ENCODE measurements at regions not wholly inside any gene's neighbourhood (a gene's known extent, or its start where the extent isn't known, plus 50 kb on each side); places are given as distances from the start of the nearest gene placed in this dataset.

DNA sequence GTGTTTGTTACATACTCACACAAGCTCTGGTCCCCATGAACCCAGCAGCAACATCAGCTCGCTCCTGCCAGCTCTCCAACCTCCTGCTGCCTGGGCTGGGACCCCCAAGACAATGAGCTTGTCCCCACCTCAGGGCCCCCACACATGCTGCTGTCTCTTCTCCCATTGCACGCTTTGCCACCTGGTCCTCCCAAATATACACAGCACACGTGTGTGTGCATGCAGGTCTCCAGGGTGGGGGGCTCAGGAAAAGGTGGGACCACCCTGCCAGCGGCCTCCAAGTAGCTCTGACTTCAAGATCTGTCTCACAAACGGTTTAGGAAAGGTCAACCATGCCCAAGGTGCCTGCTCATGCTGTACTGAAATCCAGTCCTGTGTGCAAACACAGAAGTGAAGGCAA, 68.1 kb upstream of the CCND1 start:
- whole genome bisulfite sequencing, 4 donors: 86 to 94% (median 90%) methylated on average over 5 of the region's 5 CpGs
- ATAC-seq (no peak), DNase-seq (no peak)
- H3K27ac ChIP-seq: no peak overlapping the region
- peaks cover 0 to 13% (median 1%) of the 10 kb centered on the region in 12 donors for H3K4me1 ChIP-seq
- no peaks in the 10 kb centered on the region for H3K27me3 ChIP-seq
- no peaks in the 10 kb centered on the region for H3K9me3 ChIP-seq
- no peaks in the 10 kb centered on the region for H3K36me3 ChIP-seq
- intact Hi-C loops (cut with DNase I): no loop called here
- H3K4me3 ChIP-seq: no peak overlapping the region
- TF ChIP-seq, protein P1, sequence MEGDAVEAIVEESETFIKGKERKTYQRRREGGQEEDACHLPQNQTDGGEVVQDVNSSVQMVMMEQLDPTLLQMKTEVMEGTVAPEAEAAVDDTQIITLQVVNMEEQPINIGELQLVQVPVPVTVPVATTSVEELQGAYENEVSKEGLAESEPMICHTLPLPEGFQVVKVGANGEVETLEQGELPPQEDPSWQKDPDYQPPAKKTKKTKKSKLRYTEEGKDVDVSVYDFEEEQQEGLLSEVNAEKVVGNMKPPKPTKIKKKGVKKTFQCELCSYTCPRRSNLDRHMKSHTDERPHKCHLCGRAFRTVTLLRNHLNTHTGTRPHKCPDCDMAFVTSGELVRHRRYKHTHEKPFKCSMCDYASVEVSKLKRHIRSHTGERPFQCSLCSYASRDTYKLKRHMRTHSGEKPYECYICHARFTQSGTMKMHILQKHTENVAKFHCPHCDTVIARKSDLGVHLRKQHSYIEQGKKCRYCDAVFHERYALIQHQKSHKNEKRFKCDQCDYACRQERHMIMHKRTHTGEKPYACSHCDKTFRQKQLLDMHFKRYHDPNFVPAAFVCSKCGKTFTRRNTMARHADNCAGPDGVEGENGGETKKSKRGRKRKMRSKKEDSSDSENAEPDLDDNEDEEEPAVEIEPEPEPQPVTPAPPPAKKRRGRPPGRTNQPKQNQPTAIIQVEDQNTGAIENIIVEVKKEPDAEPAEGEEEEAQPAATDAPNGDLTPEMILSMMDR (IDR thresholded peaks at IDR 0.05): no peak
- TF ChIP-seq POLR2A (IDR thresholded peaks at IDR 0.05): no peak

DNA sequence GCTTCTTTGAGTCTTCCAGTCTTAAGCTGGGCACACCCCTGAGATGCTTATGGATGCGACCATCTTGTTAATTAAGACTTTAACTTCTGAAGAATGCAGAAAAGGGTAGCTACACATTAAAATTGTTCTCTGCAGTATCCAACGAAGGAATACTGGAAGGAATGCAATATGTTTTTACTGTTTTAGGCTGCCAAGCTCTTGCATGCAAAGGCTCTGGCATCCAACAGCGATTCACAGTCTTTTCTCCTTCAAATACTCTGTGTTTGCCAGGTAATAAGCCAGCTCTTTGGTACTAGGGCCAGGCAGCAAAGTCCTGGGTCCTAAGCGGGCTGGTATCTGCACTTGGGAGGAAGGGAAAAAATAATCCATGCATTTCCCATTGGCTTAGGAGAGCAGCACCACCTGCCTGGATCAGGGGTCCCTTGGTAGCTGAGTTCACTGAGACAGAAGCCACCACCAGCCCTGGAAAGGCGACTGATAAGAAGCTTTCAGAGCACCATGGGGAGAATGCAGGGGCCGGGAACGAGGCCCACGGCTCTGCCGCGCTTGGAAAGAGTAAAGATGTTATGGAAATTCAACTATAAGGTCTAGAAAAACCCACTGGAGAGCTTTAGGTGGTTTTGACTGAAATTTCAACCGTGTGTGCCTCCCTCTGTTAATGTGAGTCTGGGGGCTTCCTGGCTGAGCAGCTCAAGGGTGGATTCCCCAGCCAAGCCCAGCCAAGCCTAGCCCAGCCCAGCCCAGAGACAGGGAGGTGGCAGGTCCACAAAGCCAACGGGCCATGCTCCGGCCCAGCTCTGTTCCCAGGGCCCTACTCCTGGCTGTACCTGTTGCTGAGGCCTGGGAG, 67.0 kb upstream of the CCND1 start:
- no peaks in the 10 kb centered on the region for H3K36me3 ChIP-seq
- no peak overlapping the region for H3K27ac ChIP-seq
- peaks cover 0 to 13% (median 1%) of the 10 kb centered on the region in 12 donors for H3K4me1 ChIP-seq
- H3K9me3 ChIP-seq: no peaks in the 10 kb centered on the region
- TF ChIP-seq, protein P1 (IDR thresholded peaks at IDR 0.05): no peak
- 87 to 95% (median 90%) methylated on average over 12 to 13 of the region's 13 CpGs for WGBS, 4 donors
- DNase-seq (no peak), ATAC-seq (no peak)
- no peaks in the 10 kb centered on the region for H3K27me3 ChIP-seq
- no peak overlapping the region for H3K4me3 ChIP-seq
- intact Hi-C loops (cut with DNase I): no loop called here

DNA sequence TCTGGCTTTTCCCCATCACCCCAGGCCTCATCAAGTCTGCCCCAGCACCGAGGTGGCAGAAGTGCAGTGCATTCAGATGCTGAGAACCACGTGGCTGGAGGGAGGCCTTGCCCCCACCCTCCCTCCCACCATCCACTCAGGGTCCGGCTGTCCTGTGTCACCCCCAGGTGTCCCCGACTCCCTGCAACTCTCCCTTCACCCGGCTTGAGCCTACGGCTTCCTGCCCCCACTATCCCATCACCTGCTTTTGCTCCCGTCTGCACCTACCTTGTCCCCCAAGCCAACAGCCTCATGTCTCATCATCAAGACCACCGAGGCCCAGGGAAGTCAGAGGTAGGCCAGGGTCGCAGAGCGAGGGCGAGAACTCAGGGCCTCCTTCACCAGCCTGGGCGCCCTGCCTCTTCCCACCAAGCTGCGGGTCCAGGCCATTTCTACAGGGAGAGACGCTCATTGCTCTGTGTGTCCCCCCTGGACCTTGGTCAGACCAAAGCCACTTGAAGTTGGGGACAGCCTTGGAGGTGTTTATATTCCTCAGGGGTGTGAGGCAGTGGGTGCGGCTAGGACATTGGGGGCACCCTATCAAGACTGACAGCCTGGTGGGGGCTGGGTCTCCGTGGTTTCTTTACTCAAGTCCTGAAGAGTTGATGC, 66.2 kb upstream of the CCND1 start:
- intact Hi-C loops (cut with DNase I): no loop called here
- Histone ChIP-seq H3K4me1 (peaks cover 0 to 13% (median 1%) of the 10 kb centered on the region in 12 donors), H3K27me3 (no peaks in the 10 kb centered on the region), H3K36me3 (no peaks in the 10 kb centered on the region), H3K4me3 (no peak overlapping the region), H3K27ac (no peak overlapping the region), H3K9me3 (no peaks in the 10 kb centered on the region)
- TF ChIP-seq, protein P1 (IDR thresholded peaks at IDR 0.05): no peak
- no peak for TF ChIP-seq POLR2A (IDR thresholded peaks at IDR 0.05)
- DNase-seq (no peak), ATAC-seq (no peak)
- WGBS, 4 donors: 91 to 96% (median 94%) methylated on average over 14 to 16 of the region's 16 CpGs

DNA sequence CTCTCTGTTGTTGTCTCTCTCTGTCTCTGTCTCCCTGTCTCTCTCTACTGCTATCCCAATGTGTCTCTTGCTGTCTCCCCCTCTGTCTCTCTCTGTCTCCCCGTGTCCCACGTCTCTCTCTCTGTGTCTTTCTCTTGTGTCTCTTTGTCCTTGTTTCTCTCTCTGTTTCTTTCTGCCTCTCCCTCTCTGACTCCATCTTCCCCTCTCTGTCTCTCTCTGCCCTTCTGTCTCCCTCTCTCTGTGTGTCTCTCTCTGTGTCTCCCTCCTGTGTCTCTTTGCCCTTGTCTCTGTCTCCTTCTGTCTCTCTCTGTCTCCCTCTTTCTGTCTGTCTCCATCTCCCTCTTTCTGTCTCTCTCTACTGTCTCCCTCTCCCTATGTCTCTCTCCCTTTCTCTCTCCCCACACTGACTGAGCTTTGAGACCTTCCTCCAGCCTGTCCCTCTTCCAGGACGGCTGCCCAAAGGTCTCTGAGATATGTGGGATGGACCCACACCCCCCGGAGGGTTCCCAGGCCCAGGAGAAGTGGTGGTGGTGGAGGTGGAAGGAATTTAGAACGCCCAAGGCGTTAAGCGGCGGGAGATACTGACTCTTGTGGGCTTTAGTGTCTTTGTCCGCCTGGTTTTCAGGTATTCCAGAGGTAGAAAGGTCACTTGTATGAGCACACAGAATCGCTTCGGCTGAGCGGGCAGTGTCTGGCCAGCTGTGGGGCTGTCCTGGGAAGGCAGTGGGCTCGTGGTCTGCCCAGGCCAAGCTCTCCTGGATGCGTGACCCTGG, 65.5 kb upstream of the CCND1 start:
- DNase-seq (no peak), ATAC-seq (no peak)
- H3K27ac ChIP-seq: no peak overlapping the region
- no peak overlapping the region for H3K4me3 ChIP-seq
- H3K36me3 ChIP-seq: no peaks in the 10 kb centered on the region
- TF ChIP-seq POLR2A (IDR thresholded peaks at IDR 0.05): no peak
- TF ChIP-seq, protein P1 (IDR thresholded peaks at IDR 0.05): no peak
- no peaks in the 10 kb centered on the region for H3K9me3 ChIP-seq
- intact Hi-C loops (cut with DNase I): no loop called here
- H3K27me3 ChIP-seq: no peaks in the 10 kb centered on the region
- peaks cover 0 to 13% (median 1%) of the 10 kb centered on the region in 12 donors for H3K4me1 ChIP-seq
- 81 to 83% (median 82%) methylated on average over 14 of the region's 14 CpGs for WGBS, 4 donors
